Esophagus squamous epithelium (tissue), 4 donors: ENCODE measurements at regions not wholly inside any gene's neighbourhood (a gene's known extent, or its start where the extent isn't known, plus 50 kb on each side); places are given as distances from the start of the nearest gene placed in this dataset.

ENCODE experiments used
- CTCF ChIP-seq, 6 experiments: fragments of 450-650 bp in 4 of 6; fragments of 200-600 bp in 2 of 6; sonication (generic) in 2 of 6; IDR thresholded peaks; one replicate each; pipeline ENCODE4 v1.5.1; 2016 to 2019; ENCODE audit warnings: antibody characterized with exemption in 6 of 6, mild to moderate bottlenecking in 4 of 6, moderate library complexity in 4 of 6
- POLR2A ChIP-seq, 4 donors: fragments of 450-650 bp; IDR thresholded peaks; one replicate each; pipeline ENCODE4 v1.6.1; 2017; ENCODE audit warnings: antibody characterized with exemption in 4 of 4, mild to moderate bottlenecking in 4 of 4, moderate library complexity in 3 of 4

DNA sequence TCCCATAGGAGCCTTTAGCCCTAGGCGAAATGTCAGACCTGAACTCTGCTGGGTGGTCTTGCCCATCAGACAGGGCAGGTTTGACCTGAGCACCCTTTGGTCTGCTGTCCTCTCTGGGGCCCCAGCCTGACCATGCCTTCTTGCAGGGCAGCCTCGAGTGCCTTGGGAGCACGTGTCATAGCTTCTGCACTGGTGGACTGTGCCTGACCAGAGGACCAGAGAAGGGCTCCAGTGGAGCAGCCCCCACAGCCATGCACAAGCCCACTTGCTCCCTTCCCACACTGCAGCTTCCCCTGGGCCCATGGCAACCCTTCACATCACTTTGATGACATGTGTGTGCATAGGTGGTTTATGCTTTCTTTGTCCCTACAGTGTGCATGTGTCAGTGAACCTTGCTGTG is 394.0 kb downstream of the TEX13C start:
- no peak for TF ChIP-seq CTCF (IDR thresholded peaks at IDR 0.05)
- no peak for TF ChIP-seq POLR2A (IDR thresholded peaks at IDR 0.05)
